Memory B cell (primary cell): ENCODE measurements at regions not wholly inside any gene's neighbourhood (a gene's known extent, or its start where the extent isn't known, plus 50 kb on each side); places are given as distances from the start of the nearest gene placed in this dataset.

Experiments
- ATAC-seq: fragments of 150-1000 bp; cut with Tn5 transposase; 2 replicates; pipeline ENCODE4 v1.10.0; 2021; ENCODE audit warnings: low read depth, mild to moderate bottlenecking, moderate library complexity
- DNase-seq, 2 donors: peaks; one replicate each; pipeline ENCODE4 v3.0.0; 2022; ENCODE audit warnings: low spot score in 2 of 2
- H3K27ac Mint-ChIP-seq: one replicate; pipeline ENCODE4 v1.8.0; 2022; ENCODE audit warnings: mild to moderate bottlenecking, moderate library complexity, mixed read lengths
- H3K27me3 Mint-ChIP-seq: one replicate; pipeline ENCODE4 v1.8.0; 2022; ENCODE audit warnings: mixed read lengths
- H3K36me3 Mint-ChIP-seq: one replicate; pipeline ENCODE4 v1.8.0; 2022; ENCODE audit warnings: mild to moderate bottlenecking, mixed read lengths
- H3K4me1 Mint-ChIP-seq: one replicate; pipeline ENCODE4 v1.8.0; 2022; ENCODE audit warnings: mixed read lengths
- H3K4me3 Mint-ChIP-seq: one replicate; pipeline ENCODE4 v1.8.0; 2022; ENCODE audit warnings: mild to moderate bottlenecking, moderate library complexity, mixed read lengths
- H3K9me3 Mint-ChIP-seq: one replicate; pipeline ENCODE4 v1.8.0; 2022; ENCODE audit warnings: mixed read lengths

- Mint-ChIP-seq H3K9me3 (peaks cover 1% of the 10 kb centered on the region), H3K36me3 (peaks cover 3% of the 10 kb centered on the region), H3K27ac (no peak overlapping the region), H3K4me3 (no peak overlapping the region), H3K27me3 (peaks cover 7% of the 10 kb centered on the region), H3K4me1 (peaks cover 3% of the 10 kb centered on the region)
- no peak for ATAC-seq
- no peak for DNase-seq
Observed at GRCh38 chr9:95822583-95823431, 52.7 kb upstream of the ERCC6L2 start.

DNA sequence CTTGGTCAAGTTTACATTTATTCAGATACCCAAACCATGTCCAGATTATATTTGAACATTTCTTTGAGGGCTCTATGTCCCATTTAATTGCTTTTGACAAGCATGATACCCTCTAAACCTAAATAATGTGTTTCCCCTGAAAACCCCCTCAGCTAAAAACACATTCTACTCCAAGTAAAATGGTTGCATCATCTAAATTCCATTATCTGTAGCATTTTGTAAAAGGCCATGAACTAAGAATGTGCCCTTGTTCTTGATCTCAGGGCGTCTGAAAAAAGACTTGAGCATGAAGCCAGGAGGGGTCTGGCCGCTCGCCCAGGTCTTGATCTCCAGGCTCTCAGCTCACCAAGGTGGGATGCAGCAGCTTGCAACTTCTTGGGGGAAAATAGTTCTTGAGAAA is 53.5 kb upstream of the ERCC6L2 start:
- Mint-ChIP-seq H3K4me3 (no peak overlapping the region), H3K27ac (no peak overlapping the region), H3K36me3 (peaks cover 3% of the 10 kb centered on the region), H3K4me1 (peaks cover 3% of the 10 kb centered on the region), H3K9me3 (peaks cover 1% of the 10 kb centered on the region), H3K27me3 (peaks cover 4% of the 10 kb centered on the region)
- ATAC-seq = no peak
- no peak for DNase-seq

- H3K27me3 Mint-ChIP-seq = peaks cover 2% of the 10 kb centered on the region
- ATAC-seq (no peak), DNase-seq (no peak)
Observed at GRCh38 chr9:95820074-95820473, 55.4 kb upstream of the ERCC6L2 start.

GRCh38 chr9:95819636-95820035 is 55.9 kb upstream of the ERCC6L2 start:
- H3K27ac Mint-ChIP-seq = no peak overlapping the region
- peaks cover 3% of the 10 kb centered on the region for H3K36me3 Mint-ChIP-seq
- H3K4me1 Mint-ChIP-seq = no peaks in the 10 kb centered on the region
- peaks cover 1% of the 10 kb centered on the region for H3K9me3 Mint-ChIP-seq
- ATAC-seq = no peak
- no peak overlapping the region for H3K4me3 Mint-ChIP-seq
- DNase-seq = no peak
- H3K27me3 Mint-ChIP-seq = peaks cover 2% of the 10 kb centered on the region

More at GRCh38 chr9:95820074-95820473, 55.4 kb upstream of the ERCC6L2 start:
- Mint-ChIP-seq H3K4me1 (no peaks in the 10 kb centered on the region), H3K36me3 (peaks cover 3% of the 10 kb centered on the region), H3K4me3 (no peak overlapping the region), H3K9me3 (peaks cover 1% of the 10 kb centered on the region), H3K27ac (no peak overlapping the region)

DNA sequence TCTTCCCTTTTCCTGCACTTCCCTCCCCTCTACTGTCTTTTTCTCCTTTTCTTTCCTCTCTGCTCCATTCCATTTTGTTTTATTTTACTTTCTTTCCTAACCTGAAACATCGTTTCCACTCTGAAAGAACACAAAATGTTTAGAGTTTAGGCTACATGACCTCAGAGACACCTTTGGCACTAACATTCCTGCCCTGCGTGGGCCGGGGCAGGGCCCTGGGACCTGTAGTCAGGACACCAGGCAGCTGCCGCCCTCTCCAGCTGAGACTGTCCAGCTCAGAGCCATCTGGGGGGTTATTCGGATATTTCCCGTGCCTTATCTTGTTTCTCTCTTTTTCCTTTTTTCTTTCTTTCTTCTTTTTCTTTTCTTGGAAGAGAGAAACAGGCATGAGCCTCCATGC is 58.3 kb upstream of the ERCC6L2 start:
- no peak overlapping the region for H3K27ac Mint-ChIP-seq
- H3K4me3 Mint-ChIP-seq = no peak overlapping the region
- no peaks in the 10 kb centered on the region for H3K4me1 Mint-ChIP-seq
- peaks cover 1% of the 10 kb centered on the region for H3K9me3 Mint-ChIP-seq
- peaks cover 2% of the 10 kb centered on the region for H3K27me3 Mint-ChIP-seq
- DNase-seq (no peak), ATAC-seq (no peak)
- peaks cover 7% of the 10 kb centered on the region for H3K36me3 Mint-ChIP-seq

DNA sequence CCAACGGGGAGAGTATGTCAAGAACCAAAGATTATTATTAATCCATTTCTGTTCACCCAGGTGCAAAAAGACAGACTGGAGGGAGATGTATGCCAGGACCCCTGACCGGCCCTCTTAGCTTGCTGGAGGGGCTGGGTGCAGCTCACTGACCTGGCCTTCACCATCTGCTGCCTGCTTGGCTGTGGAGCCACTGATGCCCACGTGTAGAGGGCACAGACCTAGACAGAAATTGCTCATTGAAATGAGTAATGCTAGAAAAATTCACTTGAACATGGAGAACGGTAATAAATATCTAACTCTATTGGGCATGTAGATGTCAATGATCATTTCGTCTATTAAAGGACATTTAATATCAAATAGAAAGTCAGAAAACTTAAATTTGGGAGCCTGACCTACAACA is 58.8 kb upstream of the ERCC6L2 start:
- Mint-ChIP-seq H3K4me3 (no peak overlapping the region), H3K27ac (no peak overlapping the region), H3K36me3 (peaks cover 7% of the 10 kb centered on the region), H3K4me1 (no peaks in the 10 kb centered on the region), H3K9me3 (peaks cover 1% of the 10 kb centered on the region), H3K27me3 (peaks cover 2% of the 10 kb centered on the region)
- DNase-seq (no peak), ATAC-seq (no peak)

- peaks cover 1% of the 10 kb centered on the region for H3K9me3 Mint-ChIP-seq
- peaks cover 7% of the 10 kb centered on the region for H3K36me3 Mint-ChIP-seq
- H3K4me3 Mint-ChIP-seq = no peak overlapping the region
- no peak overlapping the region for H3K27ac Mint-ChIP-seq
- ATAC-seq (no peak), DNase-seq (no peak)
- H3K4me1 Mint-ChIP-seq = no peaks in the 10 kb centered on the region
- H3K27me3 Mint-ChIP-seq = peaks cover 2% of the 10 kb centered on the region
Observed at GRCh38 chr9:95815961-95816360, 59.5 kb upstream of the ERCC6L2 start.

DNA sequence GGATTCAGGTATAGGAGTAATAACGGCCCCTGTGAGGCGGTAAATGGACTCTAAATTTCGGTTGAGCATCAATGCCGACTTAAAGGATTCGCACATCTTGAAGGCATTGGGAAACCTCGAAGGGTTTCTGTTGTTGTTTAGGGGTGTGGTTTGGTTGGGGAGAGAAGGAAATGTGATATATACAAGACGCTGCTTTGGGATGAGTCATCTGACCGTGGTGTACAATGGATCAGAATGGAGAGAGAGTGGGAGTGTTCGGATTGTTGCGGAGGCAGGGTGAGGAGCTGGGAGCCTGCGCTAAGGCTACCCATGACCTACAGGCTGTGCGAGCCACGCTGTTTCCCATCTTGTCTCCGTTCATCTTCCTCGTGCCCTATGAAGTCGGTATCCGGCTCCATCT is 60.4 kb upstream of the ERCC6L2 start:
- no peaks in the 10 kb centered on the region for H3K4me1 Mint-ChIP-seq
- H3K4me3 Mint-ChIP-seq = no peak overlapping the region
- DNase-seq = no peak
- no peak for ATAC-seq
- H3K9me3 Mint-ChIP-seq = peaks cover 1% of the 10 kb centered on the region
- H3K27me3 Mint-ChIP-seq = peaks cover 2% of the 10 kb centered on the region
- H3K36me3 Mint-ChIP-seq = peaks cover 7% of the 10 kb centered on the region
- no peak overlapping the region for H3K27ac Mint-ChIP-seq

GRCh38 chr9:95813923-95814322 is 61.6 kb upstream of the ERCC6L2 start:
- Mint-ChIP-seq H3K27ac (no peak overlapping the region), H3K36me3 (peaks cover 5% of the 10 kb centered on the region), H3K27me3 (no peaks in the 10 kb centered on the region), H3K9me3 (no peaks in the 10 kb centered on the region), H3K4me1 (no peaks in the 10 kb centered on the region), H3K4me3 (no peak overlapping the region)
- ATAC-seq (no peak), DNase-seq (no peak)

DNA sequence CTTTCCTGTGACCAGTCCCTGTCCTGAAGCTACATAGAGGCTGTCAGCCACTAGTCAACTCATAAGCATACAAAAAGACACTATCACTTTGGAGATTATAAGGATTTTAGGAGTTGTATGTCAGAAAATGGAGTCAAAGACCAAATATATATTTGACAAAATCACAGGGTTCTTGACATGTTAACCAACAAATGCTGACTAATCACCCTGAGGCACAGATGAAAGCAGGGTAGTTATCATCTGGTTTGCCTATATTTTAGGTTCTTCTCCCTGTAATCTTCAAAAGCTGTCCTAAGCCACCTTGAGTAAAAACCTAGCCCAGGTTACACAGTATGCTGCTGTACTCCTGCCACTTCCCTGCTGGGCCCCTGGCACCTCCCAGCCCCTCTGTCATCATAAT is 64.7 kb upstream of the ERCC6L2 start:
- ATAC-seq (no peak), DNase-seq (no peak)
- Mint-ChIP-seq H3K4me3 (no peak overlapping the region), H3K27me3 (peaks cover 5% of the 10 kb centered on the region), H3K9me3 (no peaks in the 10 kb centered on the region), H3K36me3 (peaks cover 3% of the 10 kb centered on the region), H3K4me1 (peaks cover 3% of the 10 kb centered on the region), H3K27ac (no peak overlapping the region)

- no peak for ATAC-seq
- Mint-ChIP-seq H3K27me3 (peaks cover 5% of the 10 kb centered on the region), H3K36me3 (peaks cover 3% of the 10 kb centered on the region)
Observed at GRCh38 chr9:95810133-95810532, 65.4 kb upstream of the ERCC6L2 start.

GRCh38 chr9:95809686-95810085 is 65.8 kb upstream of the ERCC6L2 start:
- peaks cover 5% of the 10 kb centered on the region for H3K27me3 Mint-ChIP-seq
- H3K4me3 Mint-ChIP-seq = no peak overlapping the region
- H3K4me1 Mint-ChIP-seq = peaks cover 3% of the 10 kb centered on the region
- ATAC-seq (no peak), DNase-seq (no peak)
- H3K36me3 Mint-ChIP-seq = peaks cover 3% of the 10 kb centered on the region
- H3K27ac Mint-ChIP-seq = no peak overlapping the region
- no peaks in the 10 kb centered on the region for H3K9me3 Mint-ChIP-seq

More at GRCh38 chr9:95810133-95810532, 65.4 kb upstream of the ERCC6L2 start:
- DNase-seq = no peak
- Mint-ChIP-seq H3K9me3 (no peaks in the 10 kb centered on the region), H3K27ac (no peak overlapping the region), H3K4me3 (no peak overlapping the region), H3K4me1 (peaks cover 3% of the 10 kb centered on the region)

DNA sequence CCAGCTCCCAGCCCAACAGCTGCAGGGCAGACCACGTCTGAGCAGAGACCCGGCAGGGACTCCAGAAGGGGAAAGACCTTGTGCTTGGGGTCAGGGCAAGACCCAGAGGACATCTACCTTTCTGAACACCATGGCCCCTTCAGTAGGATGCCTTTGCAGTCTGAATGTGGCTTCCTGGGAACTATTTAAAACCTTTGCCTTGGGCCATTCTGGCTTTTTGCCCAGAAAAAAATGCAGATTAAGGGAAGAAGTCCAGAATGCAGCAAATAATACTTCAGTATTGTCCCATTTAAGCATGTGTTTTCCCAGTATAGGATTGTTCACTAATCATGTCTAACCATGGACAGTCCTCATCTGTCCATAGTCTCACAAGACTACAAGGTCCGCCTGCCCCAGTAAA is 67.5 kb upstream of the ERCC6L2 start:
- Mint-ChIP-seq H3K27ac (no peak overlapping the region), H3K27me3 (peaks cover 5% of the 10 kb centered on the region), H3K9me3 (no peaks in the 10 kb centered on the region), H3K4me3 (no peak overlapping the region), H3K4me1 (peaks cover 3% of the 10 kb centered on the region), H3K36me3 (peaks cover under 1% of the 10 kb centered on the region)
- ATAC-seq (no peak), DNase-seq (no peak)

DNA sequence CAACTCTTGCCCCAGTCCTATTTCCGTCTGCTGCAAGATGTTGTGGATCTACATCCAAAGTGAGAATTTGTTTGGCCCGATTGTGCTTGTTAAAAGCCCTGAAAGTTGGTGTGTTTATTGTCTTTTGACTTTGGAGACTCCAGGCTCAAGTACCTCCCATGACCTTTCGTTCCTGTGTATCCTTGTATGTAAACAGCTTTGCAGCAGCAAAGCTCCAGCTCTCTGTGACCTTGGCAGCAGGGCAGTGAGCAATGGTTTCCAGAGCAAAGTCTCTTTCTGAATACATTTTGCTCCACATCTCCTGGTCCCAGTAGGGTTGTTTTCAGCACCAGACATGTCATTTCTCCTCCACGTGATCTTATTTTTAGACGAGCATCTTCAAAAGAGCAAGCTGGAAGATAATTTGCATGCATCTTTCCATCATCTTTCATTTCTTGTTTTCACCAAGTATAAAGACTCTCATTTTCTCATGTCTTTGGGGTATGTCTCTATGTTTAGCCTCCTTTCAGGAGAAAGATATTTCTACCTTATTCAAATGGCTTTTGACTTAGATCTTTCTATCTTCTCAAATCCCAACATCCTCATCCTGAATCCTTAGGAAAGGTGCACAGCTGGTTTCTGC is 68.1 kb upstream of the ERCC6L2 start:
- peaks cover 3% of the 10 kb centered on the region for H3K4me1 Mint-ChIP-seq
- H3K36me3 Mint-ChIP-seq = no peaks in the 10 kb centered on the region
- no peak for ATAC-seq
- DNase-seq = no peak
- H3K27me3 Mint-ChIP-seq = peaks cover 5% of the 10 kb centered on the region
- H3K4me3 Mint-ChIP-seq = no peak overlapping the region
- no peaks in the 10 kb centered on the region for H3K9me3 Mint-ChIP-seq
- no peak overlapping the region for H3K27ac Mint-ChIP-seq
